Astrocyte (in vitro differentiated cells and primary cell): ENCODE measurements at regions not wholly inside any gene's neighbourhood (a gene's known extent, or its start where the extent isn't known, plus 50 kb on each side); places are given as distances from the start of the nearest gene placed in this dataset.

Experiments used
- DNase-seq: peaks from one replicate; pipeline ENCODE4 v3.0.0-alpha.2; 2010; ENCODE audit warnings: low read depth
- FAIRE-seq: peaks from 2 replicates; lab custom pipeline; 2011; peaks lifted over from hg19 to GRCh38; lab: Jason Lieb, UNC
- H2AFZ ChIP-seq: 2 replicates; pipeline ENCODE4 v1.6.0; 2012; ENCODE audit warnings: low read depth, low read length, inconsistent platforms
- H3K27ac ChIP-seq: 2 replicates; pipeline ENCODE4 v1.5.1; 2011; ENCODE audit warnings: low read depth, low read length, inconsistent platforms
- H3K27me3 ChIP-seq: 2 replicates; pipeline ENCODE4 v1.6.0; 2011; ENCODE audit warnings: low read length, inconsistent platforms; ENCODE audit not compliant: insufficient read depth
- H3K36me3 ChIP-seq: 2 replicates; pipeline ENCODE4 v1.5.1; 2011; ENCODE audit warnings: low read length, inconsistent platforms; ENCODE audit not compliant: insufficient read depth
- H3K4me1 ChIP-seq: 2 replicates; pipeline ENCODE4 v1.5.1; 2011; ENCODE audit warnings: low read length, inconsistent platforms; ENCODE audit not compliant: insufficient read depth
- H3K4me2 ChIP-seq: 2 replicates; pipeline ENCODE4 v1.6.0; 2012; ENCODE audit warnings: low read length, inconsistent platforms
- H3K4me3 ChIP-seq: 2 replicates; pipeline ENCODE4 v1.5.1; 2011; ENCODE audit warnings: low read depth, mild to moderate bottlenecking, low read length, inconsistent platforms; ENCODE audit not compliant: insufficient read depth
- H3K79me2 ChIP-seq: 2 replicates; pipeline ENCODE4 v1.6.0; 2012; ENCODE audit warnings: mild to moderate bottlenecking, low read length, inconsistent platforms; ENCODE audit not compliant: insufficient read depth
- H3K9ac ChIP-seq: 2 replicates; pipeline ENCODE4 v1.6.0; 2012; ENCODE audit warnings: mild to moderate bottlenecking, low read length, inconsistent platforms
- H3K9me3 ChIP-seq: 2 replicates; pipeline ENCODE4 v1.5.1; 2012; ENCODE audit warnings: low read depth, mild to moderate bottlenecking, low read length, inconsistent platforms; ENCODE audit not compliant: insufficient read depth
- H4K20me1 ChIP-seq: 2 replicates; pipeline ENCODE4 v1.6.0; 2012; ENCODE audit warnings: low read length, inconsistent platforms; ENCODE audit not compliant: insufficient read depth
- H3K27ac Mint-ChIP-seq: one replicate; pipeline ENCODE4 v1.8.0; 2021; ENCODE audit warnings: mild to moderate bottlenecking, mixed read lengths; ENCODE audit not compliant: unreplicated experiment
- H3K27me3 Mint-ChIP-seq: one replicate; pipeline ENCODE4 v1.8.0; 2021; ENCODE audit warnings: low read depth, mixed read lengths; ENCODE audit not compliant: unreplicated experiment
- H3K36me3 Mint-ChIP-seq: one replicate; pipeline ENCODE4 v1.8.0; 2021; ENCODE audit warnings: low read depth, mixed read lengths; ENCODE audit not compliant: unreplicated experiment
- H3K4me1 Mint-ChIP-seq: one replicate; pipeline ENCODE4 v1.8.0; 2021; ENCODE audit warnings: low read depth, mixed read lengths; ENCODE audit not compliant: unreplicated experiment
- H3K4me3 Mint-ChIP-seq: one replicate; pipeline ENCODE4 v1.8.0; 2021; ENCODE audit warnings: mild to moderate bottlenecking, moderate library complexity, mixed read lengths; ENCODE audit not compliant: unreplicated experiment
- H3K9me3 Mint-ChIP-seq: one replicate; pipeline ENCODE4 v1.8.0; 2021; ENCODE audit warnings: mild to moderate bottlenecking, mixed read lengths; ENCODE audit not compliant: unreplicated experiment
- EZH2 ChIP-seq: IDR thresholded peaks from 2 replicates; pipeline ENCODE4 v1.6.1; 2012; ENCODE audit warnings: mild to moderate bottlenecking, low read length, inconsistent platforms; ENCODE audit not compliant: insufficient read depth
- TF ChIP-seq, protein P1 (sequence below): IDR thresholded peaks from 2 replicates; pipeline ENCODE4 v1.5.1; 2011; ENCODE audit warnings: low read depth, mild to moderate bottlenecking, inconsistent platforms, low read length, moderate library complexity; ENCODE audit not compliant: insufficient read depth

DNA sequence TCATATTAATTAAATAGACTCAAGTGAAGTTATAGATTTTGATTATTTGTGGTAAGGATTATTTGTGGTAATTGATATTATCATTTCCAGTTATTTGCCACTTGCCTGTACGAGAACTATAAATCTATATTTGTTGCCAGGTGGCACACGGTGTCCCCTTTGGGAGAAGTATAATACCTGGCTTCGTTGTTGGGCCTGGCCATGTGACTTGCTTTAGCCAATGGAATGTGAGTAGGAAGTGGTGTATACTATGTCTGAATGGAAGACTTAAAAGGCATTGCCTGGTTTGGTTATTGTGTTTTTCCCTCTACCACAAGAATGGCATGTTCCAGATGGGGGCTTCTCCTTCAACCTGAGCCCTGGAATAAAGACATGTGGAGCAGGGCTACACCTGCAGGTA lies 228.1 kb downstream of the CDC5L start:
- no peak overlapping the region for H3K9ac ChIP-seq
- DNase-seq (no peak), FAIRE-seq (no peak)
- Mint-ChIP-seq H3K4me3 (no peak overlapping the region), H3K27me3 (peaks cover 7% of the 10 kb centered on the region), H3K36me3 (no peaks in the 10 kb centered on the region), H3K27ac (no peak overlapping the region), H3K4me1 (no peaks in the 10 kb centered on the region), H3K9me3 (no peaks in the 10 kb centered on the region)
- H3K27me3 ChIP-seq = peaks cover 2% of the 10 kb centered on the region
- no peaks in the 10 kb centered on the region for H4K20me1 ChIP-seq
- H3K4me2 ChIP-seq = no peak overlapping the region
- H3K4me1 ChIP-seq = no peaks in the 10 kb centered on the region
- H3K36me3 ChIP-seq = no peaks in the 10 kb centered on the region
- H3K4me3 ChIP-seq = no peak overlapping the region
- H2AFZ ChIP-seq = no peak overlapping the region
- TF ChIP-seq EZH2 = no peak
- TF ChIP-seq, protein P1, sequence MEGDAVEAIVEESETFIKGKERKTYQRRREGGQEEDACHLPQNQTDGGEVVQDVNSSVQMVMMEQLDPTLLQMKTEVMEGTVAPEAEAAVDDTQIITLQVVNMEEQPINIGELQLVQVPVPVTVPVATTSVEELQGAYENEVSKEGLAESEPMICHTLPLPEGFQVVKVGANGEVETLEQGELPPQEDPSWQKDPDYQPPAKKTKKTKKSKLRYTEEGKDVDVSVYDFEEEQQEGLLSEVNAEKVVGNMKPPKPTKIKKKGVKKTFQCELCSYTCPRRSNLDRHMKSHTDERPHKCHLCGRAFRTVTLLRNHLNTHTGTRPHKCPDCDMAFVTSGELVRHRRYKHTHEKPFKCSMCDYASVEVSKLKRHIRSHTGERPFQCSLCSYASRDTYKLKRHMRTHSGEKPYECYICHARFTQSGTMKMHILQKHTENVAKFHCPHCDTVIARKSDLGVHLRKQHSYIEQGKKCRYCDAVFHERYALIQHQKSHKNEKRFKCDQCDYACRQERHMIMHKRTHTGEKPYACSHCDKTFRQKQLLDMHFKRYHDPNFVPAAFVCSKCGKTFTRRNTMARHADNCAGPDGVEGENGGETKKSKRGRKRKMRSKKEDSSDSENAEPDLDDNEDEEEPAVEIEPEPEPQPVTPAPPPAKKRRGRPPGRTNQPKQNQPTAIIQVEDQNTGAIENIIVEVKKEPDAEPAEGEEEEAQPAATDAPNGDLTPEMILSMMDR = no peak
- no peaks in the 10 kb centered on the region for H3K79me2 ChIP-seq
- H3K27ac ChIP-seq = no peak overlapping the region
- H3K9me3 ChIP-seq = no peaks in the 10 kb centered on the region

DNA sequence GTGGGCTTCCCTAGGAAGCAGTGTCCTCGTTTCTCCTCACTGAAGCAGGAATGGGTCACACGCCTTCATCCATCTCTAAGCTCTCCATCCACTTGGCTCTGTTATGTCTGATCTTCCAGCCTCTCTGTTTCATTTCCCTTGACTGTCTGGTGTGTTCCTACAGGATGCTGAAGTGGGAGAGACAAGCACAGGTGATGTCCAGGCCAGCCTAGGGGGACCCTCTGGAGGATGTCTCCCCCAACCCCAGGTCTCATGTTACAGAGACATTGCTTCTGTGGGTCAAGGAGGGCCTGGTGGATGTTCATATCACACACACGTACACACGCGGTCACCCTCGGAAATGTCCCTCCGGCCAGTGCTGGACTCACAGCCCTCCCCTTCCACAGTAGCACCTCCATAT lies 229.9 kb downstream of the CDC5L start:
- H3K27me3 ChIP-seq = peaks cover 2% of the 10 kb centered on the region

DNA sequence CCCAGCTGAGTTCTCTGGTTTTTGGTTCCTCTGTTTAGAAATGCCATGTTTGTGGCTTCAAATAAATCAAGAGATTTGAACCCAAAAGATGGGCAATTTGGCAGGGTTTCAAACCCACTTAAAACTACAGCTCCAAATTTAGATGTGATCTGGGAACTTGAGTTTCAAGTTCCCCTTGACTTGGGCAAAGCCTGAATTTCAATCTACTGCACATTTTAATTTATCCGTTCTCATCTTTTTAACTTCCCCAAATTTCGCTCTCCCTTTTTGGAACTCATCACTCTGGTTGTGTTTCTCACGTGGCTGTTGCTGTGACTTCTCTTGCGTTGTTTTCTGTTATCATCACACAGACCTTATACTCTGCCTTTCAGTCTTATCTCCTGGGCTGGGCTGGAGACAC lies 230.9 kb downstream of the CDC5L start:
- Histone ChIP-seq H3K9me3 (no peaks in the 10 kb centered on the region), H3K27me3 (peaks cover 2% of the 10 kb centered on the region), H3K4me1 (no peaks in the 10 kb centered on the region), H3K79me2 (no peaks in the 10 kb centered on the region), H2AFZ (no peak overlapping the region), H3K4me3 (no peak overlapping the region), H3K9ac (no peak overlapping the region), H4K20me1 (no peaks in the 10 kb centered on the region), H3K27ac (no peak overlapping the region), H3K4me2 (no peak overlapping the region), H3K36me3 (no peaks in the 10 kb centered on the region)
- TF ChIP-seq EZH2 = no peak
- TF ChIP-seq, protein P1 = no peak
- FAIRE-seq = no peak
- Mint-ChIP-seq H3K27me3 (peaks cover 5% of the 10 kb centered on the region), H3K36me3 (no peaks in the 10 kb centered on the region), H3K9me3 (no peaks in the 10 kb centered on the region), H3K4me3 (no peak overlapping the region), H3K27ac (no peak overlapping the region), H3K4me1 (peaks cover under 1% of the 10 kb centered on the region)
- no peak for DNase-seq

More for the DNA sequence above, 229.9 kb downstream of the CDC5L start:
- Histone ChIP-seq H3K4me3 (no peak overlapping the region), H3K4me2 (no peak overlapping the region), H3K9me3 (no peaks in the 10 kb centered on the region), H2AFZ (no peak overlapping the region), H3K4me1 (no peaks in the 10 kb centered on the region), H3K27ac (no peak overlapping the region), H3K79me2 (no peaks in the 10 kb centered on the region), H3K9ac (no peak overlapping the region), H4K20me1 (no peaks in the 10 kb centered on the region), H3K36me3 (no peaks in the 10 kb centered on the region)
- H3K4me1 Mint-ChIP-seq = no peaks in the 10 kb centered on the region
- FAIRE-seq (no peak), DNase-seq (no peak)
- no peak overlapping the region for H3K4me3 Mint-ChIP-seq
- peaks cover 5% of the 10 kb centered on the region for H3K27me3 Mint-ChIP-seq
- TF ChIP-seq EZH2 = no peak
- TF ChIP-seq, protein P1 = no peak
- H3K9me3 Mint-ChIP-seq = no peaks in the 10 kb centered on the region
- H3K36me3 Mint-ChIP-seq = no peaks in the 10 kb centered on the region
- no peak overlapping the region for H3K27ac Mint-ChIP-seq
